SK-N-SH treated with all-trans-retinoic acid at 6 μM for 48 hours (cell line): ENCODE measurements at regions not wholly inside any gene's neighbourhood (a gene's known extent, or its start where the extent isn't known, plus 50 kb on each side); places are given as distances from the start of the nearest gene placed in this dataset.

Experiments
- ATAC-seq: fragments of 200-7000 bp; cut with Tn5 transposase; 3 replicates; pipeline ENCODE4 v1.9.1; 2020; ENCODE audit warnings: mild to moderate bottlenecking, moderate library complexity
- ARNTL ChIP-seq: fragments of 450-650 bp; formaldehyde crosslinking; IDR thresholded peaks from 2 replicates; pipeline ENCODE4 v1.5.0; 2020; ENCODE audit warnings: low read depth, mild to moderate bottlenecking, moderate library complexity, borderline replicate concordance
- BACH2 ChIP-seq: fragments of 250-450 bp; sonication (Bioruptor Pico); IDR thresholded peaks from 2 replicates; pipeline ENCODE4 v1.9.0; 2021; ENCODE audit warnings: mild to moderate bottlenecking, borderline replicate concordance
- CSDC2 ChIP-seq: fragments of 250-450 bp; sonication (Bioruptor Pico); IDR thresholded peaks from 2 replicates; pipeline ENCODE4 v1.5.0; 2020; ENCODE audit warnings: mild to moderate bottlenecking, moderate library complexity
- GLIS3 ChIP-seq: fragments of 250-450 bp; sonication (Bioruptor Pico); IDR thresholded peaks from 2 replicates; pipeline ENCODE4 v1.5.0; 2020; ENCODE audit warnings: mild to moderate bottlenecking, moderate library complexity
- ISL1 ChIP-seq: fragments of 250-450 bp; sonication (Bioruptor Pico); IDR thresholded peaks from 2 replicates; pipeline ENCODE4 v2.1.2; 2022; ENCODE audit warnings: mild to moderate bottlenecking, moderate library complexity
- OSR1 ChIP-seq: fragments of 250-450 bp; sonication (Bioruptor Pico); IDR thresholded peaks from 2 replicates; pipeline ENCODE4 v1.8.0; 2022; ENCODE audit warnings: moderate library complexity, mild to moderate bottlenecking, inconsistent platforms
- PPARA ChIP-seq: fragments of 250-450 bp; sonication (Bioruptor Pico); IDR thresholded peaks from 2 replicates; pipeline ENCODE4 v1.5.0; 2020; ENCODE audit warnings: mild to moderate bottlenecking, borderline replicate concordance
- RARB ChIP-seq: fragments of 250-450 bp; sonication (Bioruptor Pico); IDR thresholded peaks from 2 replicates; pipeline ENCODE4 v1.8.0; 2021; ENCODE audit warnings: mild to moderate bottlenecking, moderate library complexity
- TOX ChIP-seq: fragments of 250-450 bp; sonication (Bioruptor Pico); IDR thresholded peaks from 2 replicates; pipeline ENCODE4 v1.8.0; 2021; ENCODE audit warnings: mild to moderate bottlenecking, moderate library complexity, borderline replicate concordance
- ZFP3 ChIP-seq: fragments of 250-450 bp; sonication (Bioruptor Pico); IDR thresholded peaks from 2 replicates; pipeline ENCODE4 v1.5.0; 2020; ENCODE audit warnings: mild to moderate bottlenecking, moderate library complexity
- ZFP30 ChIP-seq: fragments of 450-650 bp; formaldehyde crosslinking; IDR thresholded peaks from 2 replicates; pipeline ENCODE4 v1.5.0; 2022; ENCODE audit warnings: mild to moderate bottlenecking, moderate library complexity
- ZNF565 ChIP-seq: fragments of 450-650 bp; formaldehyde crosslinking; conservative IDR thresholded peaks from 2 replicates; pipeline ENCODE4 v1.5.0; 2020; ENCODE audit warnings: low read depth, mild to moderate bottlenecking, moderate library complexity
- ZNF70 ChIP-seq: fragments of 450-650 bp; formaldehyde crosslinking; IDR thresholded peaks from 2 replicates; pipeline ENCODE4 v1.5.0; 2020; ENCODE audit warnings: mild to moderate bottlenecking, moderate library complexity
- ZNF8 ChIP-seq: fragments of 450-650 bp; formaldehyde crosslinking; IDR thresholded peaks from 2 replicates; pipeline ENCODE4 v1.5.0; 2020; ENCODE audit warnings: mild to moderate bottlenecking, moderate library complexity
- TF ChIP-seq, protein P1 (sequence below): fragments of 250-450 bp; sonication (Bioruptor Pico); IDR thresholded peaks from 2 replicates; pipeline ENCODE4 v1.5.0; 2020; ENCODE audit warnings: mild to moderate bottlenecking, moderate library complexity
- TF ChIP-seq, protein P2 (sequence below): fragments of 250-450 bp; sonication (Bioruptor Pico); IDR thresholded peaks from 2 replicates; pipeline ENCODE4 v1.8.0; 2020; ENCODE audit warnings: mild to moderate bottlenecking, moderate library complexity, borderline replicate concordance
- TF ChIP-seq, protein P3 (sequence below): fragments of 250-450 bp; sonication (Bioruptor Pico); IDR thresholded peaks from 2 replicates; pipeline ENCODE4 v1.8.0; 2021; ENCODE audit warnings: low read depth, mild to moderate bottlenecking, moderate library complexity, borderline replicate concordance
- TF ChIP-seq, protein P4 (sequence below): fragments of 250-450 bp; sonication (Bioruptor Pico); IDR thresholded peaks from 2 replicates; pipeline ENCODE4 v1.5.1; 2021; ENCODE audit warnings: mild to moderate bottlenecking, moderate library complexity
- TF ChIP-seq, protein P5 (sequence below): fragments of 250-450 bp; sonication (Bioruptor Pico); IDR thresholded peaks from 2 replicates; pipeline ENCODE4 v1.5.1; 2020; ENCODE audit warnings: low read depth, mild to moderate bottlenecking, moderate library complexity

DNA sequence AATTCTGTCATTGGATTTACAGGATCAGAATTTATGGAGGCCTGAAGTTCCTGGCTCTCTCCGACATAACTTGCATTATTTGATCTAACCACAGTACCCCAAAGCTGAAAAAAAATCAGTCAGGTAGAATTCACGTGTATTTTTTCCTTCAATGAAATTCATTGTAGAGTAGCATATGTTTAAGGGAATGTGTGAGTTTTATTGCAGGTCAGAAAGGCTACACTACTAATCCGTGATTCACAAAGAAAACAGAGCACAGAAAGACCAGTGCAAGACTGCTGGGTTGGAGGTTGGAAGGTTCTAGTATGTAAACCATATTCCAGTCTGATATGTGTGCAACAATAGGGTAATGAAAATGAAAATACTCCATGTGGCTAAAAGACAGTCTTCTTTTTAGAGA lies 247.0 kb upstream of the FERD3L start (continued):
- TF ChIP-seq, protein P1, sequence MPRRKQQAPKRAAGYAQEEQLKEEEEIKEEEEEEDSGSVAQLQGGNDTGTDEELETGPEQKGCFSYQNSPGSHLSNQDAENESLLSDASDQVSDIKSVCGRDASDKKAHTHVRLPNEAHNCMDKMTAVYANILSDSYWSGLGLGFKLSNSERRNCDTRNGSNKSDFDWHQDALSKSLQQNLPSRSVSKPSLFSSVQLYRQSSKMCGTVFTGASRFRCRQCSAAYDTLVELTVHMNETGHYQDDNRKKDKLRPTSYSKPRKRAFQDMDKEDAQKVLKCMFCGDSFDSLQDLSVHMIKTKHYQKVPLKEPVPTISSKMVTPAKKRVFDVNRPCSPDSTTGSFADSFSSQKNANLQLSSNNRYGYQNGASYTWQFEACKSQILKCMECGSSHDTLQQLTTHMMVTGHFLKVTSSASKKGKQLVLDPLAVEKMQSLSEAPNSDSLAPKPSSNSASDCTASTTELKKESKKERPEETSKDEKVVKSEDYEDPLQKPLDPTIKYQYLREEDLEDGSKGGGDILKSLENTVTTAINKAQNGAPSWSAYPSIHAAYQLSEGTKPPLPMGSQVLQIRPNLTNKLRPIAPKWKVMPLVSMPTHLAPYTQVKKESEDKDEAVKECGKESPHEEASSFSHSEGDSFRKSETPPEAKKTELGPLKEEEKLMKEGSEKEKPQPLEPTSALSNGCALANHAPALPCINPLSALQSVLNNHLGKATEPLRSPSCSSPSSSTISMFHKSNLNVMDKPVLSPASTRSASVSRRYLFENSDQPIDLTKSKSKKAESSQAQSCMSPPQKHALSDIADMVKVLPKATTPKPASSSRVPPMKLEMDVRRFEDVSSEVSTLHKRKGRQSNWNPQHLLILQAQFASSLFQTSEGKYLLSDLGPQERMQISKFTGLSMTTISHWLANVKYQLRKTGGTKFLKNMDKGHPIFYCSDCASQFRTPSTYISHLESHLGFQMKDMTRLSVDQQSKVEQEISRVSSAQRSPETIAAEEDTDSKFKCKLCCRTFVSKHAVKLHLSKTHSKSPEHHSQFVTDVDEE = no peak
- TF ChIP-seq ARNTL = no peak

DNA sequence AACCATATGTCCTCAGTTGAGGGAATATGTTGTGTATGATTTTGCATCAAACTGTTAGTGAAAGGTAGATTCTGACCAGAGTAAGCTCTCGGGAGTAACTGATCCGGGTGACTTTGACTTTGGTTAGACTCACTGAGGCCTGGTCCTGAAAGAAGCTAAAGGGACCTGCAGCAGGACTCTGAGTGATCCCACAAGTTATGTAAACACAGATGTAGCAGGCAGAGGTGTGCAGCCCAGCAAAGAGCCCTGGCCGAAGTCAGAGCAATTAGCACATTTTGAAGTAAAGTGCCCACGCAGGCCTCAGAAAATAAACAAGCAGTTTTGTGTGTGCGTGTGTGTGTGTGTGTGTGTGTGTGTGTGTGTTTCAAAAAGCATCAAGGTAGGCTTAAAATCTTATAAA lies 245.6 kb upstream of the FERD3L start:
- TF ChIP-seq ZNF8 (CRISPR knock-in tag) = no peak
- TF ChIP-seq ZNF565 (CRISPR knock-in tag) = no peak
- TF ChIP-seq CSDC2 (CRISPR knock-in tag) = no peak
- TF ChIP-seq PPARA (CRISPR knock-in tag) = no peak
- TF ChIP-seq OSR1 (CRISPR knock-in tag) = no peak
- TF ChIP-seq, protein P2, sequence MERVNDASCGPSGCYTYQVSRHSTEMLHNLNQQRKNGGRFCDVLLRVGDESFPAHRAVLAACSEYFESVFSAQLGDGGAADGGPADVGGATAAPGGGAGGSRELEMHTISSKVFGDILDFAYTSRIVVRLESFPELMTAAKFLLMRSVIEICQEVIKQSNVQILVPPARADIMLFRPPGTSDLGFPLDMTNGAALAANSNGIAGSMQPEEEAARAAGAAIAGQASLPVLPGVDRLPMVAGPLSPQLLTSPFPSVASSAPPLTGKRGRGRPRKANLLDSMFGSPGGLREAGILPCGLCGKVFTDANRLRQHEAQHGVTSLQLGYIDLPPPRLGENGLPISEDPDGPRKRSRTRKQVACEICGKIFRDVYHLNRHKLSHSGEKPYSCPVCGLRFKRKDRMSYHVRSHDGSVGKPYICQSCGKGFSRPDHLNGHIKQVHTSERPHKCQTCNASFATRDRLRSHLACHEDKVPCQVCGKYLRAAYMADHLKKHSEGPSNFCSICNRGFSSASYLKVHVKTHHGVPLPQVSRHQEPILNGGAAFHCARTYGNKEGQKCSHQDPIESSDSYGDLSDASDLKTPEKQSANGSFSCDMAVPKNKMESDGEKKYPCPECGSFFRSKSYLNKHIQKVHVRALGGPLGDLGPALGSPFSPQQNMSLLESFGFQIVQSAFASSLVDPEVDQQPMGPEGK (CRISPR knock-in tag) = no peak
- TF ChIP-seq, protein P3, sequence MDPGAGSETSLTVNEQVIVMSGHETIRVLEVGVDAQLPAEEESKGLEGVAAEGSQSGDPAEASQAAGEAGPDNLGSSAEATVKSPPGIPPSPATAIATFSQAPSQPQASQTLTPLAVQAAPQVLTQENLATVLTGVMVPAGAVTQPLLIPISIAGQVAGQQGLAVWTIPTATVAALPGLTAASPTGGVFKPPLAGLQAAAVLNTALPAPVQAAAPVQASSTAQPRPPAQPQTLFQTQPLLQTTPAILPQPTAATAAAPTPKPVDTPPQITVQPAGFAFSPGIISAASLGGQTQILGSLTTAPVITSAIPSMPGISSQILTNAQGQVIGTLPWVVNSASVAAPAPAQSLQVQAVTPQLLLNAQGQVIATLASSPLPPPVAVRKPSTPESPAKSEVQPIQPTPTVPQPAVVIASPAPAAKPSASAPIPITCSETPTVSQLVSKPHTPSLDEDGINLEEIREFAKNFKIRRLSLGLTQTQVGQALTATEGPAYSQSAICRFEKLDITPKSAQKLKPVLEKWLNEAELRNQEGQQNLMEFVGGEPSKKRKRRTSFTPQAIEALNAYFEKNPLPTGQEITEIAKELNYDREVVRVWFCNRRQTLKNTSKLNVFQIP (CRISPR knock-in tag) = no peak
- no peak for TF ChIP-seq TOX (CRISPR knock-in tag)
- TF ChIP-seq ARNTL = no peak
- no peak for TF ChIP-seq BACH2
- TF ChIP-seq ISL1 (CRISPR knock-in tag) = no peak
- TF ChIP-seq GLIS3 (CRISPR knock-in tag) = no peak
- TF ChIP-seq, protein P4, sequence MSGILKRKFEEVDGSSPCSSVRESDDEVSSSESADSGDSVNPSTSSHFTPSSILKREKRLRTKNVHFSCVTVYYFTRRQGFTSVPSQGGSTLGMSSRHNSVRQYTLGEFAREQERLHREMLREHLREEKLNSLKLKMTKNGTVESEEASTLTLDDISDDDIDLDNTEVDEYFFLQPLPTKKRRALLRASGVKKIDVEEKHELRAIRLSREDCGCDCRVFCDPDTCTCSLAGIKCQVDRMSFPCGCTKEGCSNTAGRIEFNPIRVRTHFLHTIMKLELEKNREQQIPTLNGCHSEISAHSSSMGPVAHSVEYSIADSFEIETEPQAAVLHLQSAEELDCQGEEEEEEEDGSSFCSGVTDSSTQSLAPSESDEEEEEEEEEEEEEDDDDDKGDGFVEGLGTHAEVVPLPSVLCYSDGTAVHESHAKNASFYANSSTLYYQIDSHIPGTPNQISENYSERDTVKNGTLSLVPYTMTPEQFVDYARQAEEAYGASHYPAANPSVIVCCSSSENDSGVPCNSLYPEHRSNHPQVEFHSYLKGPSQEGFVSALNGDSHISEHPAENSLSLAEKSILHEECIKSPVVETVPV (CRISPR knock-in tag) = no peak
- TF ChIP-seq, protein P5, sequence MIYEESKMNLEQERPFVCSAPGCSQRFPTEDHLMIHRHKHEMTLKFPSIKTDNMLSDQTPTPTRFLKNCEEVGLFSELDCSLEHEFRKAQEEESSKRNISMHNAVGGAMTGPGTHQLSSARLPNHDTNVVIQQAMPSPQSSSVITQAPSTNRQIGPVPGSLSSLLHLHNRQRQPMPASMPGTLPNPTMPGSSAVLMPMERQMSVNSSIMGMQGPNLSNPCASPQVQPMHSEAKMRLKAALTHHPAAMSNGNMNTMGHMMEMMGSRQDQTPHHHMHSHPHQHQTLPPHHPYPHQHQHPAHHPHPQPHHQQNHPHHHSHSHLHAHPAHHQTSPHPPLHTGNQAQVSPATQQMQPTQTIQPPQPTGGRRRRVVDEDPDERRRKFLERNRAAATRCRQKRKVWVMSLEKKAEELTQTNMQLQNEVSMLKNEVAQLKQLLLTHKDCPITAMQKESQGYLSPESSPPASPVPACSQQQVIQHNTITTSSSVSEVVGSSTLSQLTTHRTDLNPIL (CRISPR knock-in tag) = no peak
- no peak for TF ChIP-seq RARB
- TF ChIP-seq ZFP30 (CRISPR knock-in tag) = no peak
- no peak for TF ChIP-seq ZFP3
- no peak for TF ChIP-seq ZNF70 (CRISPR knock-in tag)
- TF ChIP-seq, protein P1 = no peak
- no peak for ATAC-seq

DNA sequence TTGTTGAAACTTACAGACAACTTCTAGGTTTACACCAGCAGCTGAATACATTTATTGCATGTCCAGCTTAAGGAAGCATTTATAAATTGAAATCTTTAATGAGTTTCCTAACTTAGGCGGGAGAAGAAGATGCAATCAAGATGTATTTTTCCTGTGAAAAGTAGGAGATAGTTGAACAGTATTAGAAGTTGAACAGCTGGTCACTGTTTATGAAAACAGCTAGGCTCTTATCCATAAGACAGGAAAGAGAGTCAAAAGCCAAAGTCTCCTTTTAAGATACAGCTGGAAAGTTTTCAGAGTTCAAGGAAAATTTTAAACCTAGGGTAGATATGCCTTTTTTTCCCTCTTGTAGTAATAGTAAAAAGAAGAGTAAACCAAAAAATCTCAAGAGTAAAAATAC lies 236.1 kb upstream of the FERD3L start:
- no peak for ATAC-seq
- no peak for TF ChIP-seq CSDC2 (CRISPR knock-in tag)
- no peak for TF ChIP-seq ZFP30 (CRISPR knock-in tag)
- no peak for TF ChIP-seq ZNF8 (CRISPR knock-in tag)
- TF ChIP-seq, protein P4 (CRISPR knock-in tag) = no peak
- TF ChIP-seq ZFP3 = no peak
- no peak for TF ChIP-seq OSR1 (CRISPR knock-in tag)
- TF ChIP-seq BACH2 = no peak
- TF ChIP-seq ISL1 (CRISPR knock-in tag) = no peak
- TF ChIP-seq, protein P3 (CRISPR knock-in tag) = no peak
- TF ChIP-seq, protein P5 (CRISPR knock-in tag) = no peak
